Keratinocyte (primary cell): ENCODE measurements at regions not wholly inside any gene's neighbourhood (a gene's known extent, or its start where the extent isn't known, plus 50 kb on each side); places are given as distances from the start of the nearest gene placed in this dataset.

Experiments
- DNase-seq: peaks from one replicate; pipeline ENCODE4 v3.0.0-alpha.2; 2011; ENCODE audit warnings: low read depth, missing footprints, low spot score
- FAIRE-seq: peaks from 2 replicates; lab custom pipeline; 2011; peaks lifted over from hg19 to GRCh38; lab: Jason Lieb, UNC
- H2AFZ ChIP-seq: 2 replicates; pipeline ENCODE4 v1.6.0; 2012; ENCODE audit warnings: low read length, control low read depth, inconsistent platforms; ENCODE audit not compliant: control insufficient read depth
- H3K27ac ChIP-seq: 2 replicates; pipeline ENCODE4 v1.5.1; 2011; ENCODE audit warnings: low read length; ENCODE audit not compliant: control insufficient read depth, insufficient read depth
- H3K27me3 ChIP-seq: 3 replicates; pipeline ENCODE4 v1.6.0; 2011; ENCODE audit warnings: low read length; ENCODE audit not compliant: control insufficient read depth, insufficient read depth; ENCODE audit errors: extremely low read depth
- H3K36me3 ChIP-seq, 2 experiments: 2 replicates in 1 of 2; 3 replicates in 1 of 2; pipeline ENCODE4 v1.5.1; 2011; ENCODE audit warnings: low read length in 2 of 2, mild to moderate bottlenecking in 1 of 2; ENCODE audit not compliant: control insufficient read depth in 2 of 2, insufficient read depth in 2 of 2; ENCODE audit errors: extremely low read depth in 1 of 2
- H3K4me1 ChIP-seq: 3 replicates; pipeline ENCODE4 v1.5.1; 2011; ENCODE audit warnings: low read length; ENCODE audit not compliant: control insufficient read depth, insufficient read depth; ENCODE audit errors: extremely low read depth
- H3K4me2 ChIP-seq: 3 replicates; pipeline ENCODE4 v1.6.0; 2011; ENCODE audit warnings: low read depth, low read length; ENCODE audit not compliant: control insufficient read depth, insufficient read depth; ENCODE audit errors: extremely low read depth
- H3K4me3 ChIP-seq, 3 experiments: fragments of 200-600 bp in 1 of 3; sonication (generic) in 1 of 3; 2 replicates in 2 of 3; 3 replicates in 1 of 3; pipeline ENCODE4 v1.5.1; 2011 to 2016; ENCODE audit warnings: low read length in 3 of 3, mild to moderate bottlenecking in 3 of 3, control low read depth in 2 of 3, inconsistent platforms in 1 of 3, low read depth in 1 of 3, mixed read lengths in 1 of 3, mixed run types in 1 of 3, moderate library complexity in 1 of 3; ENCODE audit not compliant: control insufficient read depth in 2 of 3, insufficient read depth in 2 of 3; ENCODE audit errors: extremely low read depth in 1 of 3
- H3K79me2 ChIP-seq: 2 replicates; pipeline ENCODE4 v1.6.0; 2012; ENCODE audit warnings: low read length; ENCODE audit not compliant: control insufficient read depth, insufficient read depth
- H3K9ac ChIP-seq: 3 replicates; pipeline ENCODE4 v1.6.0; 2011; ENCODE audit warnings: low read length; ENCODE audit not compliant: control insufficient read depth, insufficient read depth; ENCODE audit errors: extremely low read depth
- H3K9me1 ChIP-seq: 3 replicates; pipeline ENCODE4 v1.6.0; 2011; ENCODE audit warnings: low read length; ENCODE audit not compliant: control insufficient read depth, insufficient read depth; ENCODE audit errors: extremely low read depth
- H3K9me3 ChIP-seq: 2 replicates; pipeline ENCODE4 v1.5.1; 2012; ENCODE audit warnings: low read depth, low read length; ENCODE audit not compliant: control insufficient read depth
- H4K20me1 ChIP-seq: 3 replicates; pipeline ENCODE4 v1.6.0; 2011; ENCODE audit warnings: low read length; ENCODE audit not compliant: control insufficient read depth, insufficient read depth; ENCODE audit errors: extremely low read depth
- EZH2 ChIP-seq: IDR thresholded peaks from one replicate; pipeline ENCODE4 v1.6.1; 2012; ENCODE audit warnings: inconsistent platforms, mild to moderate bottlenecking, low read length, moderate library complexity
- dilution Hi-C: fragments of 300-500 bp; cut with MboI; formaldehyde crosslinking; loops from one replicate; pipeline ENCODE4 v1.7.0; 2020; ENCODE audit warnings: low sequenced_read_pairs; ENCODE audit not compliant: extremely low pct_ligation_motif_present
- TF ChIP-seq, protein P1 (sequence below), 3 experiments: IDR thresholded peaks in 1 of 3; conservative IDR thresholded peaks in 1 of 3; optimal IDR thresholded peaks in 1 of 3; 2 replicates in 2 of 3; 3 replicates in 1 of 3; pipeline versions ENCODE3 to v1.5.1; 2011; ENCODE audit warnings: low read length in 3 of 3, mild to moderate bottlenecking in 3 of 3, moderate library complexity in 2 of 3, control low read depth in 1 of 3, inconsistent platforms in 1 of 3; ENCODE audit not compliant: insufficient read depth in 2 of 3; ENCODE audit errors: extremely low read depth in 1 of 3

DNA sequence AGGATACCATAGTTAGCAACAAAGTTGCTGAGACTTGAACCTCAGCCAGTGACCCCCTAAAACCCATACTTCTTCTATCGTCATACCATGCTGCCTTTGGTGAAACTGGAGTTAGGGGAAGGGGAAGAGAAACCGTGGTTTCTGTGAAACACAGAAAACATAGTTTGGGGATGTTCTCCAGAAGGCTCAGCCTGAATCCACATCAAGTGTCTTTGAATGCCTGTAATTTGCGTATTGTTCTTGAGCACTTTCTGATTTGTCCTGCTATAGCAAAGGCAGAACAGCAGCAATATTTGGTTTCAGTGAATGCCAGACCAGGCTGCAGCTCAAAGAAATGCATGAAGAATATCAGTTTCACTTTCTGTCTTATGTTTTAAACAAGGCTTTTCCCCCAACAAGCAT lies 258.7 kb downstream of the TTC32 start:
- Histone ChIP-seq H4K20me1 (no peaks in the 10 kb centered on the region), H3K79me2 (no peaks in the 10 kb centered on the region), H3K4me3 (no peak overlapping the region), H3K4me2 (no peak overlapping the region), H3K27ac (no peak overlapping the region), H3K9ac (no peak overlapping the region), H3K4me1 (peaks cover 4% of the 10 kb centered on the region), H3K36me3 (no peaks in the 10 kb centered on the region), H3K9me3 (no peaks in the 10 kb centered on the region), H3K27me3 (no peaks in the 10 kb centered on the region), H2AFZ (no peak overlapping the region), H3K9me1 (no peaks in the 10 kb centered on the region)
- dilution Hi-C loops, result no loop called here
- DNase-seq, result no peak
- TF ChIP-seq, protein P1, sequence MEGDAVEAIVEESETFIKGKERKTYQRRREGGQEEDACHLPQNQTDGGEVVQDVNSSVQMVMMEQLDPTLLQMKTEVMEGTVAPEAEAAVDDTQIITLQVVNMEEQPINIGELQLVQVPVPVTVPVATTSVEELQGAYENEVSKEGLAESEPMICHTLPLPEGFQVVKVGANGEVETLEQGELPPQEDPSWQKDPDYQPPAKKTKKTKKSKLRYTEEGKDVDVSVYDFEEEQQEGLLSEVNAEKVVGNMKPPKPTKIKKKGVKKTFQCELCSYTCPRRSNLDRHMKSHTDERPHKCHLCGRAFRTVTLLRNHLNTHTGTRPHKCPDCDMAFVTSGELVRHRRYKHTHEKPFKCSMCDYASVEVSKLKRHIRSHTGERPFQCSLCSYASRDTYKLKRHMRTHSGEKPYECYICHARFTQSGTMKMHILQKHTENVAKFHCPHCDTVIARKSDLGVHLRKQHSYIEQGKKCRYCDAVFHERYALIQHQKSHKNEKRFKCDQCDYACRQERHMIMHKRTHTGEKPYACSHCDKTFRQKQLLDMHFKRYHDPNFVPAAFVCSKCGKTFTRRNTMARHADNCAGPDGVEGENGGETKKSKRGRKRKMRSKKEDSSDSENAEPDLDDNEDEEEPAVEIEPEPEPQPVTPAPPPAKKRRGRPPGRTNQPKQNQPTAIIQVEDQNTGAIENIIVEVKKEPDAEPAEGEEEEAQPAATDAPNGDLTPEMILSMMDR (optimal IDR thresholded peaks at IDR 0.05 in 1 of 3, IDR thresholded peaks at IDR 0.05 in 1 of 3, conservative IDR thresholded peaks at IDR 0.05 in 1 of 3; ENCODE audit: extremely low read depth in 1 of 3, insufficient read depth in 2 of 3, low read length in 3 of 3), result no peak
- TF ChIP-seq EZH2, result no peak
- FAIRE-seq, result no peak

DNA sequence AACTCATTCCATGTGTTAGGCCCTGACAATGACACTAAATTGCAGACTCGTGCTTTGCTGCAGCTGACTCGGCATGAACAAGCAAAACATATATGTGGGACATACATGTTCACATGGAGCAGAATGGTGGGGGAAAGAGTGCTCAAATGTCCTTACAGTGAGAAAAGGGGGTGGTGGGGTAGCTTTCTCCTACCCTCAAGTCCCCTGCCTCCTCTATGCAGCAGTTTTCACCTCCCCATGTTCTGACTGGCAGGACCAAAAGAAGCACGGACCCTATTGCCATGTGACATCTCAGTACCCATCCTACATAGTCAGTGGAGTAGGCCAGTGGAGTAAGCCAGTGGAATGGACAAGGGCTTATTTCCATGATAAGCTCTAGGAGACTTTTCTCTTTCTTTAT lies 259.3 kb downstream of the TTC32 start:
- H3K9ac ChIP-seq, result no peak overlapping the region
- H3K27ac ChIP-seq, result no peak overlapping the region
- H3K27me3 ChIP-seq, result no peaks in the 10 kb centered on the region
- no peak overlapping the region for H2AFZ ChIP-seq
- no peak overlapping the region for H3K4me3 ChIP-seq
- no peak for FAIRE-seq
- H3K36me3 ChIP-seq, result no peaks in the 10 kb centered on the region
- no peaks in the 10 kb centered on the region for H3K9me3 ChIP-seq
- no peak for TF ChIP-seq EZH2
- no peaks in the 10 kb centered on the region for H3K9me1 ChIP-seq
- no peaks in the 10 kb centered on the region for H4K20me1 ChIP-seq
- H3K4me1 ChIP-seq, result peaks cover 4% of the 10 kb centered on the region
- no peaks in the 10 kb centered on the region for H3K79me2 ChIP-seq
- no peak overlapping the region for H3K4me2 ChIP-seq
- no peak for DNase-seq
- dilution Hi-C loops, result no loop called here

DNA sequence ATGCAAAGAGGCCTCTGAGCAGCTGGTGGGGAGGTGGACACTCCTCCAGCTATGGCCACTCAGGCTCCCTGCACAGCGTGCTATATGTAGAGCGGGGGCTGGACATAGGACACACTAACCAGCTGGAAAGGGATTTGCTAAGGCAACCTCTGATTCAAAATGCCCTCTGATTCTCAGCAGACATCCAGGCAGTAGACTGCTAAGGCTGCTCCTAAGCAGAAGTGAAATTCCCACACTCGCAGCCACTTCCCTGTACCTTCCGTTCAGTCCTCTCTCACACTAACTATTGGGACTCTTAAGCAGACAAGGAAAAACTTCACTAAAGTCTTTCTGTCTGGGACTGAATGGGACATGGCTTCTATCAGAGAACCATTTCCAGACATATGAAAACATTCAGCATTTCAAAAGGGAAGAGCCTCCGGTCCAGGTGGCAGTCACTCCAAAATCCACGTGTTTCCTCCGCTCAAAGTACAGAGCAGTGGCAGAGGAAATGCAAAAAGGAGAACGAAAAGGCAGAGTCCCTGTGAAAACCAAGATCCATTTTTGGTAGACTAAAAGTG lies 265.8 kb downstream of the TTC32 start:
- Histone ChIP-seq H3K79me2 (no peaks in the 10 kb centered on the region), H2AFZ (no peak overlapping the region), H3K27me3 (peaks cover 4% of the 10 kb centered on the region), H3K4me2 (no peak overlapping the region), H3K9me1 (no peaks in the 10 kb centered on the region), H3K36me3 (no peaks in the 10 kb centered on the region), H3K4me1 (no peaks in the 10 kb centered on the region), H3K4me3 (no peak overlapping the region), H3K27ac (no peak overlapping the region), H3K9me3 (no peaks in the 10 kb centered on the region), H3K9ac (no peak overlapping the region), H4K20me1 (no peaks in the 10 kb centered on the region)
- DNase-seq (no peak), FAIRE-seq (no peak)
- TF ChIP-seq, protein P1 (optimal IDR thresholded peaks at IDR 0.05 in 1 of 3, IDR thresholded peaks at IDR 0.05 in 1 of 3, conservative IDR thresholded peaks at IDR 0.05 in 1 of 3; ENCODE audit: extremely low read depth in 1 of 3, insufficient read depth in 2 of 3, low read length in 3 of 3), result no peak
- dilution Hi-C loops, result no loop called here
